ENCODE measurements at regions not wholly inside any gene's neighbourhood (a gene's known extent, or its start where the extent isn't known, plus 50 kb on each side); places are given as distances from the start of the nearest gene placed in this dataset.

- TF ChIP-seq, protein P1, sequence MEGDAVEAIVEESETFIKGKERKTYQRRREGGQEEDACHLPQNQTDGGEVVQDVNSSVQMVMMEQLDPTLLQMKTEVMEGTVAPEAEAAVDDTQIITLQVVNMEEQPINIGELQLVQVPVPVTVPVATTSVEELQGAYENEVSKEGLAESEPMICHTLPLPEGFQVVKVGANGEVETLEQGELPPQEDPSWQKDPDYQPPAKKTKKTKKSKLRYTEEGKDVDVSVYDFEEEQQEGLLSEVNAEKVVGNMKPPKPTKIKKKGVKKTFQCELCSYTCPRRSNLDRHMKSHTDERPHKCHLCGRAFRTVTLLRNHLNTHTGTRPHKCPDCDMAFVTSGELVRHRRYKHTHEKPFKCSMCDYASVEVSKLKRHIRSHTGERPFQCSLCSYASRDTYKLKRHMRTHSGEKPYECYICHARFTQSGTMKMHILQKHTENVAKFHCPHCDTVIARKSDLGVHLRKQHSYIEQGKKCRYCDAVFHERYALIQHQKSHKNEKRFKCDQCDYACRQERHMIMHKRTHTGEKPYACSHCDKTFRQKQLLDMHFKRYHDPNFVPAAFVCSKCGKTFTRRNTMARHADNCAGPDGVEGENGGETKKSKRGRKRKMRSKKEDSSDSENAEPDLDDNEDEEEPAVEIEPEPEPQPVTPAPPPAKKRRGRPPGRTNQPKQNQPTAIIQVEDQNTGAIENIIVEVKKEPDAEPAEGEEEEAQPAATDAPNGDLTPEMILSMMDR (IDR thresholded peaks at IDR 0.05; ENCODE audit: insufficient read depth, low read depth, low read length), result no peak
- no peak for TF ChIP-seq EZH2 (IDR thresholded peaks at IDR 0.05; ENCODE audit: insufficient read depth, low read length)
These were observed 73.8 kb downstream of the TMEM18 start for GRCh38 chr2:603427-603826.

Data from astrocyte (in vitro differentiated cells and primary cell).